ENCODE measurements at regions not wholly inside any gene's neighbourhood (a gene's known extent, or its start where the extent isn't known, plus 50 kb on each side); places are given as distances from the start of the nearest gene placed in this dataset.

DNA sequence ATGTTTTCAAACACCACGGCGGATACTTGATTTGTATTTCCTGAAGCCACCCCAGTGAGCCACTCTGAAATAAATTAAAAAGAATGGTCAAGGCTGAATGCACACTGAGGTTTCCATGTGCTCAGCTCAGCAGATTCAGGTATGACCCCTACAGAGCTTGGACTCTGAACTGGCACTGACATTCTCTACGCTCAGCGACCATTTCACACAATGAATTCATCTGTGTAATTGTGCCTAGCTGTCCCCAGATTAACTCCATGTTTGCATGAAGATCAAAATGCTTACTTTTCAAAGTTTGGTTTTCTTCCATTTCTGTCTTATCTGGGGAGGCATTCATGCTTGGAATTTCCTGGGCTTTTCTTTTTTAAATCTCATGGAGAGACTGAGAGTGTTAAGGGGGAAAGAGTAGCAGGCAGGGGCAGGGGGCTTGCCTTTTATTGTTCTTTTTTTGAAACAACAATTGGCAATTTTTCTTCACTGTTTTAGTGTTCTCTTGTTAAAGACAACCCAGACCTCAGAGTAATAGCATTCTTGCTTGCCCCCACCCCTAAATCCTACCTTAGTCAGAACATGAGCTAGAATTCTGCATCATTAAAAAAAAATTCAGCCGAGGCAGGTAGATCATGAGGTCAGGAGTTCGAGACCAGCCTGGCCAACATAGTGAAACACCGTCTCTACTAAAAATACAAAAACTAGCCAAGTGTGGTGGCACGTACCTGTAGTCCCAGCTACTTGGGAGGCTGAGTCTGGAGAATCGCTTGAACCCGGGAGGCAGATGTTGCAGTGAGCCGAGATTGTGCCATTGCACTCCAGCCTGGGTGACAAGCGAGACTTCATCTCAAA is 85.5 kb upstream of the HNF1B start:
- ChIA-PET CTCF (interaction anchor here (0.8 kb wide), 1 partner anchor 14 kb away, joined by 4 read pairs; no protein-coding TSS in a partner anchor), POLR2A (ENCODE audit: low non-redundant PET) (no interaction called here)
- H3K27ac ChIP-seq, result no peak overlapping the region
- TF ChIP-seq, protein P1, sequence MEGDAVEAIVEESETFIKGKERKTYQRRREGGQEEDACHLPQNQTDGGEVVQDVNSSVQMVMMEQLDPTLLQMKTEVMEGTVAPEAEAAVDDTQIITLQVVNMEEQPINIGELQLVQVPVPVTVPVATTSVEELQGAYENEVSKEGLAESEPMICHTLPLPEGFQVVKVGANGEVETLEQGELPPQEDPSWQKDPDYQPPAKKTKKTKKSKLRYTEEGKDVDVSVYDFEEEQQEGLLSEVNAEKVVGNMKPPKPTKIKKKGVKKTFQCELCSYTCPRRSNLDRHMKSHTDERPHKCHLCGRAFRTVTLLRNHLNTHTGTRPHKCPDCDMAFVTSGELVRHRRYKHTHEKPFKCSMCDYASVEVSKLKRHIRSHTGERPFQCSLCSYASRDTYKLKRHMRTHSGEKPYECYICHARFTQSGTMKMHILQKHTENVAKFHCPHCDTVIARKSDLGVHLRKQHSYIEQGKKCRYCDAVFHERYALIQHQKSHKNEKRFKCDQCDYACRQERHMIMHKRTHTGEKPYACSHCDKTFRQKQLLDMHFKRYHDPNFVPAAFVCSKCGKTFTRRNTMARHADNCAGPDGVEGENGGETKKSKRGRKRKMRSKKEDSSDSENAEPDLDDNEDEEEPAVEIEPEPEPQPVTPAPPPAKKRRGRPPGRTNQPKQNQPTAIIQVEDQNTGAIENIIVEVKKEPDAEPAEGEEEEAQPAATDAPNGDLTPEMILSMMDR (conservative IDR thresholded peaks at IDR 0.05; ENCODE audit: low read depth), result no peak
- no peak for DNase-seq (ENCODE audit: low spot score)

DNA sequence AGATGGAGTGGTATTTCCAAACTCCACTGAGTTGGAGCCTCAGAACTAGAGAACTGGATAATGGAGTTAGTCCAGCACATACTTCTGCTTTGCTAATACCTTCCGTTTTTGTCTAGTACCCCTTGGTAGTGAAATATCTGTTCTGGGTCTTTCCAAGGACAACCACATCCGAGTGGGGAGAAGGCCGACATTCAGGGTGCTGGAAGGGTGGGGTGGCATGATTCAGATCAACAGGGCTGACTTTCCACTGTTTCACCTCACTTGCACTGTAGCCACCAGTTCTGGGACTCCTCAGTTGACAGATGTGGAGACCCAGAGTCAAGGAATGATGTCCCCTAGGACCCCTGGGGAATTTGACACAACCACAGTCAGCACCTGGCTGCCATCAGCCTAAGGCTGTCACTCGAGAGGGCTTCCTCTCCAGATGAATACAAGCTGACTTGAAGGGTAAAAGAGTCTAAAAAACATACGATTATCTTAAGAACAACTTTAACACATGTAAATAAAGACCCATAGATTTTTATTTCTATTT is 84.8 kb upstream of the HNF1B start:
- TF ChIP-seq, protein P1 (conservative IDR thresholded peaks at IDR 0.05; ENCODE audit: low read depth), result no peak
- H3K27ac ChIP-seq, result no peak overlapping the region

DNA sequence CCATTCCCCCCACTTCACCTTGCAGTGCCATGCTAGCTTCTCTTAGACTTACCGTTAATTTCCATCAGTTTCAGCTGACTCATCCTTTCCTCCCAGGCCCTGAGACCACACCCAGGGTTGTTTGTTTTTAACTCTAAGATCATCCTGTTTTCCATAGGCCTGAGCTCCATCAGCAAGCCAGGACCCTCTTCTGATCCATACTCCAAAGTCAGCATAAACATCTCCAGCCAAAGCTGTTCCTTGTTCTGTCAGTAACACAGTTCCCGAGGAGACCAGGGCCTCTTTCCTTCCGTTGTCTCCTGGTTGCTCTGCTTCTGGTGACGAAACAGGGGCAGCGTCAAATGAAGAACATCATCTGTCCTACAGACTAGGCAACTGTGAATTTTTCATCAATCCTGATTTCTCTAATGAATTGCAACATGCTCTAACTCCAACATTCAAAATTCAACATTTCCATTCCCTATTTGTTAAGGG is 83.8 kb upstream of the HNF1B start:
- TF ChIP-seq, protein P1 (conservative IDR thresholded peaks at IDR 0.05; ENCODE audit: low read depth), result no peak
- DNase-seq (ENCODE audit: low spot score), result no peak
- H3K27ac ChIP-seq, result no peak overlapping the region
- POLR2A ChIA-PET (ENCODE audit: low non-redundant PET), result no interaction called here
- CTCF ChIA-PET, result interaction anchor here (1.1 kb wide), 1 partner anchor 15 kb away, joined by 3 read pairs; no protein-coding TSS in a partner anchor

More for the DNA sequence above, 84.8 kb upstream of the HNF1B start:
- no peak for DNase-seq (ENCODE audit: low spot score)
- ChIA-PET CTCF (no interaction called here), POLR2A (ENCODE audit: low non-redundant PET) (no interaction called here)

DNA sequence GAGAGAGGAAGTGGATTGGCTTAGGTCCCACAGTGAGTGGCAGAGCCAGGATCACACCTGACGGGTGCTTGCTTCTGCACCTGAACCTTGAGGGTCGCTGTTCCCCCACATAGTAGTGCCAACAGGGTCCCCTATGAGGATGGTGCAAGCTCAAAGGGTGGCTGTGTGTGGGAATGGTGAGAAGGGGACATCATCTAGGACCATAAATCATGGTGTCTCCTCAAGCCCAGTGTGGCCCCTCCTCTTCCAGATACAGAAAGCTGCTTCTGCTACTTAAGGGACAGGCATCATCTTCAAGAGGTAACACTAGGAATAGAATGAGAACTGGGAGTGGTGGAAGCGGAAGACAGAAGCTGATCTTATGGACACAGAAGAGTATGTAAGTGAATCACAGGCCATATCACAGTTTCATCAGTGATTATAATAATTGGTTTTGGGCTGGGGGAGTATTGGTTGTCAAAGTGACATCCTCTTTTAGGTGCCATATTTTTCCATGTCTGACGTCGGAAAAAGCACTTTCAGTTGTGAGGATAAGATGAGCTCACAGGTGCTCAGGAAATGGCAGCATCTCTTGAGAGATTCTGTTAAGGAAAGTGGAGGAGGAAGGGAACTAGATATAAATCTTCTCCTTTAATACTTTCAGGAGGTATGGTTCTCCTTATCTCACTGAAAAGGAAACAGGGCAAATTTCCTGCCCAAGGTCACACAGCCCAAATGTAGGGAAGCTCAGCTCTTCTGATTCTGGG is 83.2 kb upstream of the HNF1B start:
- TF ChIP-seq, protein P1 (conservative IDR thresholded peaks at IDR 0.05; ENCODE audit: low read depth), result no peak
- no peak overlapping the region for H3K27ac ChIP-seq
- no peak for DNase-seq (ENCODE audit: low spot score)
- CTCF ChIA-PET, result interaction anchor here (0.6 to 1.1 kb wide), 2 partner anchors 16 to 695 kb away, joined by 3 read pairs; no protein-coding TSS in a partner anchor
- POLR2A ChIA-PET (ENCODE audit: low non-redundant PET), result no interaction called here

DNA sequence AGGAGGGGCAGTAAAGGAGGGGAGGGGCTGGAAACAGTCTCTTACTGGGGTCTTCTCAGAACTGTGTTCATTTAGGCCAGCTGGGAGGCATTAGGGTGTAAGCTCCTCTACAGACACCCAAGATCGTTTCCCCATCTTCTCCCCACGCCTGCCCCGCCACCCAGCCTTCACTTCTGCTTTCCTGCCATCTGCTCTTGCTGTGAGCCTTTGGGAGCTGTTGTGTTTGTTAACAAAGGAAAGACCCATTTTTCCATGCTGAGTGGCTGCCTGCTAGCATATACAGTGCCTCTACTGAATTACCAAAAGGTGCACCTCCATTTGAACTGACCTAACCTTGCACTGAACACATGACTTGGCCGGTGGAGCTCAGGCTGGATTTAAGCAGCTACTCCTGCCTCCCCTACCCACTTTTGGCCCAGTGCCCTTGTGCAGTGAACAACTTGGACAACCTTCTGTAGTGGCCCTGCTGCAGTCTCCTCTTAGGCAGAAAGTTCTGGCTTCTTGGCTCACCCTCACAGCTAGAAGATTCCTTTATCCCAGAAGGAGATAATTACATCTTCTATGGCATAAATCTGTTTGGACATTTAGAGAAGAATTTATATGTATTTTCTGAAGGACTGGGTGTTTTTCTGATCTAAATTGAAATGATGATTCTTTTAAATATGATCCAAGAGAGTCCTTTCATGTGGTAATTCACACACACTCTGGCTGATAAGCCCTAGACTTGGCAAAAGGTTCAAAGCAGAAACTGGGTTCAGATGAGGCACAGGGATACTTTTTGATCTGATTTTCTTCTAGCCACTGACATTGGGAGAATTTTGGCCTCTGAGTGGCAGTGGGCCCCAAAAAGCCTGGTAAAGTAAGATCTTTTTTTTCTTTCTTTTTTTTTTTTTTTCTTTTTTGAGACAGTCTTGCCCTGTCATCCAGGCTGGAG is 81.9 kb upstream of the HNF1B start:
- peak overlapping the region; percentile 97; the same call in 1 of the 2 replicates for H3K27ac ChIP-seq
- no peak for DNase-seq (ENCODE audit: low spot score)
- TF ChIP-seq, protein P1 (conservative IDR thresholded peaks at IDR 0.05; ENCODE audit: low read depth), result no peak
- ChIA-PET POLR2A (ENCODE audit: low non-redundant PET) (no interaction called here), CTCF (interaction anchor here (0.6 kb wide), 1 partner anchor 697 kb away, joined by 3 read pairs; no protein-coding TSS in a partner anchor)

Data from RWPE1 (cell line).